Activated T-cell treated with anti-CD3 and anti-CD28 coated beads, Interleukin-2, amount 50 U/mL, for 24 hours (primary cell): ENCODE measurements at regions not wholly inside any gene's neighbourhood (a gene's known extent, or its start where the extent isn't known, plus 50 kb on each side); places are given as distances from the start of the nearest gene placed in this dataset.
A peak's percentile ranks its signal among the peaks of the same experiment; 100 is the strongest.

ENCODE experiments used
- DNase-seq: peaks from one replicate; pipeline ENCODE4 v3.0.0-alpha.2; 2020
- H3K27ac Mint-ChIP-seq: 2 replicates; pipeline ENCODE4 v1.8.0; 2020; ENCODE audit warnings: mild to moderate bottlenecking, mixed read lengths
- H3K27me3 Mint-ChIP-seq: 2 replicates; pipeline ENCODE4 v1.8.0; 2020; ENCODE audit warnings: mixed read lengths
- H3K36me3 Mint-ChIP-seq: 2 replicates; pipeline ENCODE4 v1.8.0; 2020; ENCODE audit warnings: low read depth, mixed read lengths
- H3K4me1 Mint-ChIP-seq: 2 replicates; pipeline ENCODE4 v1.8.0; 2020; ENCODE audit warnings: low read depth, mixed read lengths
- H3K4me3 Mint-ChIP-seq: 2 replicates; pipeline ENCODE4 v1.8.0; 2020; ENCODE audit warnings: mild to moderate bottlenecking, moderate library complexity, mixed read lengths
- H3K9me3 Mint-ChIP-seq: 2 replicates; pipeline ENCODE4 v1.8.0; 2020; ENCODE audit warnings: mixed read lengths

- Mint-ChIP-seq H3K27ac (peak overlapping the region; percentile 18), H3K36me3 (peaks cover 93% of the 10 kb centered on the region), H3K4me1 (no peaks in the 10 kb centered on the region), H3K4me3 (no peak overlapping the region), H3K9me3 (no peaks in the 10 kb centered on the region), H3K27me3 (no peaks in the 10 kb centered on the region)
- no peak for DNase-seq
These were observed 52.5 kb downstream of the EPRS1 start for GRCh38 chr1:219993554-219994433.

- no peaks in the 10 kb centered on the region for H3K9me3 Mint-ChIP-seq
- no peaks in the 10 kb centered on the region for H3K27me3 Mint-ChIP-seq
- no peak overlapping the region for H3K27ac Mint-ChIP-seq
- no peak overlapping the region for H3K4me3 Mint-ChIP-seq
- H3K4me1 Mint-ChIP-seq: no peaks in the 10 kb centered on the region
- H3K36me3 Mint-ChIP-seq: peaks cover 92% of the 10 kb centered on the region
- DNase-seq: no peak
These were observed 54.4 kb downstream of the EPRS1 start for GRCh38 chr1:219991919-219992318.

GRCh38 chr1:219991511-219991810 is 54.8 kb downstream of the EPRS1 start:
- H3K36me3 Mint-ChIP-seq: peaks cover 92% of the 10 kb centered on the region
- no peak overlapping the region for H3K27ac Mint-ChIP-seq
- H3K4me3 Mint-ChIP-seq: no peak overlapping the region
- H3K27me3 Mint-ChIP-seq: no peaks in the 10 kb centered on the region
- no peaks in the 10 kb centered on the region for H3K4me1 Mint-ChIP-seq
- H3K9me3 Mint-ChIP-seq: no peaks in the 10 kb centered on the region
- no peak for DNase-seq

GRCh38 chr1:219990782-219991510 is 55.4 kb downstream of the EPRS1 start:
- Mint-ChIP-seq H3K4me3 (no peak overlapping the region), H3K9me3 (no peaks in the 10 kb centered on the region), H3K27me3 (no peaks in the 10 kb centered on the region), H3K27ac (no peak overlapping the region), H3K4me1 (no peaks in the 10 kb centered on the region), H3K36me3 (peaks cover 92% of the 10 kb centered on the region)
- no peak for DNase-seq

- H3K4me1 Mint-ChIP-seq: no peaks in the 10 kb centered on the region
- no peaks in the 10 kb centered on the region for H3K27me3 Mint-ChIP-seq
- no peak overlapping the region for H3K4me3 Mint-ChIP-seq
- peaks cover 92% of the 10 kb centered on the region for H3K36me3 Mint-ChIP-seq
- H3K9me3 Mint-ChIP-seq: no peaks in the 10 kb centered on the region
- DNase-seq: no peak
- no peak overlapping the region for H3K27ac Mint-ChIP-seq
These were observed 56.5 kb downstream of the EPRS1 start for GRCh38 chr1:219989766-219990165.

GRCh38 chr1:219988818-219989217 is 57.5 kb downstream of the EPRS1 start:
- no peak overlapping the region for H3K4me3 Mint-ChIP-seq
- H3K9me3 Mint-ChIP-seq: no peaks in the 10 kb centered on the region
- H3K4me1 Mint-ChIP-seq: no peaks in the 10 kb centered on the region
- no peaks in the 10 kb centered on the region for H3K27me3 Mint-ChIP-seq
- DNase-seq: no peak
- H3K27ac Mint-ChIP-seq: no peak overlapping the region
- peaks cover 95% of the 10 kb centered on the region for H3K36me3 Mint-ChIP-seq

- peaks cover 95% of the 10 kb centered on the region for H3K36me3 Mint-ChIP-seq
- H3K4me3 Mint-ChIP-seq: no peak overlapping the region
- DNase-seq: no peak
These were observed 57.9 kb downstream of the EPRS1 start for GRCh38 chr1:219988387-219988786.

GRCh38 chr1:219987325-219987724 is 59.0 kb upstream of the SLC30A10 start:
- H3K9me3 Mint-ChIP-seq: no peaks in the 10 kb centered on the region
- H3K27me3 Mint-ChIP-seq: no peaks in the 10 kb centered on the region
- H3K4me3 Mint-ChIP-seq: no peak overlapping the region
- no peak overlapping the region for H3K27ac Mint-ChIP-seq
- DNase-seq: no peak
- H3K4me1 Mint-ChIP-seq: no peaks in the 10 kb centered on the region
- peaks cover 95% of the 10 kb centered on the region for H3K36me3 Mint-ChIP-seq

More at GRCh38 chr1:219988387-219988786, 57.9 kb downstream of the EPRS1 start:
- Mint-ChIP-seq H3K4me1 (no peaks in the 10 kb centered on the region), H3K9me3 (no peaks in the 10 kb centered on the region), H3K27me3 (no peaks in the 10 kb centered on the region), H3K27ac (no peak overlapping the region)

- Mint-ChIP-seq H3K27me3 (no peaks in the 10 kb centered on the region), H3K4me3 (no peak overlapping the region), H3K27ac (no peak overlapping the region), H3K36me3 (peaks cover 90% of the 10 kb centered on the region), H3K9me3 (no peaks in the 10 kb centered on the region), H3K4me1 (no peaks in the 10 kb centered on the region)
- DNase-seq: no peak
These were observed 56.8 kb upstream of the SLC30A10 start for GRCh38 chr1:219985169-219985568.
